ENCODE measurements at regions not wholly inside any gene's neighbourhood (a gene's known extent, or its start where the extent isn't known, plus 50 kb on each side); places are given as distances from the start of the nearest gene placed in this dataset.

DNA sequence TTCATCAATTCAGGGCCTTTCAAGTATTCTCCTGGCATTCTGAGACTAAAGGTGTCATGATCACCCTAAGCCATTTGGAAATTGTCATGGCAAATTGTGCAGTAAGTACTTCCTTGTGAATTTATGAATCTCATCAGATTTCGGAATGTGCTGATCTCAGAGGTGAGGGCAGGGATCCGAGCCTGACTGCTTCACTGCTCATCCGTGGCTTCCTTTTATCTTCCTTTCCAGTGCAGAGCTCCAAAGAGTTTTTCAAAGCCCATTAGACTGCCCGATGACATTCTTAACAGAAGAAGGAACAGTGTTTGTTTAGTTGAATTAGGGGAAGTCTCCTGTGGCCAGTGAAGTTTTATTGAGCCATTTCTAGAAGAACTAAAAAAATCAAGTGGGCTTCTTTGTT, 182.8 kb upstream of the GDNF start:
- H3K4me1 ChIP-seq (ENCODE audit: insufficient read depth, low read length), result peaks cover 3% of the 10 kb centered on the region
- H3K27ac ChIP-seq (ENCODE audit: low read depth, low read length), result no peak overlapping the region

DNA sequence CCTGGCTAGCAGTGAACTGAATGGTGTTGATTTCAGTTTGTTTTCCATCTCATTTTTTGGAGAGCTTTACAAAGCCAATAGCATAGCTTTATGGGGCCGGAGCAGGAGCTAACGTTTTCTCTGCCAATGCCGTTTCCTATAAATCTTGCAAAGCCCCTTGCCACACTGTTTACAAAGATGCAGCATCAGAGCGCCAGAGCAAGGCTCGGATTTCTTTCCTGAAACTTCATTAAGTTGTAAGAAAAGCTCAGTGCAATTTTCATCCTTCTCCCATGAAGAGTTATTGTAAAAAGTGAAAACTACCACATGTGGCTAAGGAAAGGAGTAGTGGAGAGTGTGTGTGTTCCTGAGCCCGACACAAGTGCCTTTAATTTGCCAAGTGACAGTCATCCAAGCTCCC, 178.2 kb upstream of the GDNF start:
- peaks cover 8% of the 10 kb centered on the region for H3K4me1 ChIP-seq (ENCODE audit: insufficient read depth, low read length)
- no peaks in the 10 kb centered on the region for H3K36me3 ChIP-seq (ENCODE audit: insufficient read depth, low read length)

More for the DNA sequence above, 182.8 kb upstream of the GDNF start:
- Histone ChIP-seq H3K36me3 (ENCODE audit: insufficient read depth, low read length) (no peaks in the 10 kb centered on the region), H3K9me3 (ENCODE audit: low read length) (no peaks in the 10 kb centered on the region), H3K27me3 (ENCODE audit: control insufficient read depth in 1 of 2, insufficient read depth in 2 of 2, low read length in 2 of 2) (no peaks in the 10 kb centered on the region), H3K4me3 (ENCODE audit: low read depth in 1 of 2, low read length in 2 of 2) (no peak overlapping the region), H3K9ac (ENCODE audit: low read length) (no peak overlapping the region)

DNA sequence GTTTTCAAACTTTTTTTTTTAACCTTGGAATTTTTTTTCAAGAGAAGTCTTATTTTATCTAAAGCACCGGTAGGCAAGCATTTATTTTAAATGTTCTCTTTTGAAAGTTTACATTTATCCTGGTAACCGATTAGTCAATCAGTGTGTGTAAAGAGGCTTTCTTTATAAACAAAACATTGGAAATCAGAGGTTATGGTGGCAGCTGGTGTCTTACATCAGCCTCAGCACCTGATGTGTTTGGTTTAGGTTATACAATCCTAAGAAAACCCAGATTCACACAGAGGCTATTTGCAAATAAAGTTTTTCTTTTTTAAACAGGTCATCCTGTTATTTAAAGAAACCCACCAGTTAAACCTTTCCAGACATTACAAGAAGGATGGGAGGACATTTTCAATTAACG, 173.3 kb upstream of the GDNF start:
- H3K27me3 ChIP-seq (ENCODE audit: control insufficient read depth in 1 of 2, insufficient read depth in 2 of 2, low read length in 2 of 2), result no peaks in the 10 kb centered on the region
- no peak overlapping the region for H3K9ac ChIP-seq (ENCODE audit: low read length)
- H3K4me3 ChIP-seq (ENCODE audit: low read depth in 1 of 2, low read length in 2 of 2), result no peak overlapping the region
- no peaks in the 10 kb centered on the region for H3K36me3 ChIP-seq (ENCODE audit: insufficient read depth, low read length)
- H3K9me3 ChIP-seq (ENCODE audit: low read length), result no peaks in the 10 kb centered on the region
- peaks cover 8% of the 10 kb centered on the region for H3K4me1 ChIP-seq (ENCODE audit: insufficient read depth, low read length)
- H3K27ac ChIP-seq (ENCODE audit: low read depth, low read length), result no peak overlapping the region

More for the DNA sequence above, 178.2 kb upstream of the GDNF start:
- H3K9me3 ChIP-seq (ENCODE audit: low read length), result no peaks in the 10 kb centered on the region
- no peak overlapping the region for H3K4me3 ChIP-seq (ENCODE audit: low read depth in 1 of 2, low read length in 2 of 2)
- H3K9ac ChIP-seq (ENCODE audit: low read length), result no peak overlapping the region
- H3K27ac ChIP-seq (ENCODE audit: low read depth, low read length), result no peak overlapping the region
- H3K27me3 ChIP-seq (ENCODE audit: control insufficient read depth in 1 of 2, insufficient read depth in 2 of 2, low read length in 2 of 2), result no peaks in the 10 kb centered on the region

- no peaks in the 10 kb centered on the region for H3K36me3 ChIP-seq (ENCODE audit: insufficient read depth, low read length)
- H3K27ac ChIP-seq (ENCODE audit: low read depth, low read length), result no peak overlapping the region
- no peaks in the 10 kb centered on the region for H3K27me3 ChIP-seq (ENCODE audit: control insufficient read depth in 1 of 2, insufficient read depth in 2 of 2, low read length in 2 of 2)
- no peaks in the 10 kb centered on the region for H3K9me3 ChIP-seq (ENCODE audit: low read length)
- no peaks in the 10 kb centered on the region for H3K4me1 ChIP-seq (ENCODE audit: insufficient read depth, low read length)
- H3K9ac ChIP-seq (ENCODE audit: low read length), result no peak overlapping the region
- no peak overlapping the region for H3K4me3 ChIP-seq (ENCODE audit: low read depth in 1 of 2, low read length in 2 of 2)
These were observed 171.9 kb upstream of the GDNF start for GRCh38 chr5:38011668-38012188.

GRCh38 chr5:38009749-38010358, 170.0 kb upstream of the GDNF start:
- Histone ChIP-seq H3K27me3 (ENCODE audit: control insufficient read depth in 1 of 2, insufficient read depth in 2 of 2, low read length in 2 of 2) (no peaks in the 10 kb centered on the region), H3K4me1 (ENCODE audit: insufficient read depth, low read length) (no peaks in the 10 kb centered on the region), H3K9ac (ENCODE audit: low read length) (no peak overlapping the region), H3K36me3 (ENCODE audit: insufficient read depth, low read length) (no peaks in the 10 kb centered on the region), H3K27ac (ENCODE audit: low read depth, low read length) (no peak overlapping the region), H3K4me3 (ENCODE audit: low read depth in 1 of 2, low read length in 2 of 2) (no peak overlapping the region), H3K9me3 (ENCODE audit: low read length) (no peaks in the 10 kb centered on the region)

DNA sequence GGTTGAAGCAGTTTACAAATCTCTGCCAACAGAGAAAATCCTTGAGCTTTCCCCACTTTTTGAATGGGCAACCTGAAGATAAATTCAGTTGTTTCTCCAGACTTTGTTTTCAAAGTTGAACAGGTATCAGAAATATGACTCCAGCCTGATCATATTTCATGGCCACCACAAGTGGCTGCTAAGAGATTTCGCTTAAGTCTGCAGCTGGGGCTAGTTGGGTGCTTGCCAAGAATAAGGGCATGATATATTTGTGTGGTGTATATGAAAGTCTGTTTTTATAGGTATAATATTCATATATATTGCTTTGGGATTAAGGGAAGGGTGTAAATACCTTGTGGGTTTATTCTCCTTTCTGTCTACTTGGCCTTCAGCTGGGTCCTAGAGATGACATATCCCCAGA, 168.4 kb upstream of the GDNF start:
- H3K27ac ChIP-seq (ENCODE audit: low read depth, low read length), result no peak overlapping the region
- H3K4me3 ChIP-seq (ENCODE audit: low read depth in 1 of 2, low read length in 2 of 2), result no peak overlapping the region
- H3K27me3 ChIP-seq (ENCODE audit: control insufficient read depth in 1 of 2, insufficient read depth in 2 of 2, low read length in 2 of 2), result no peaks in the 10 kb centered on the region
- no peaks in the 10 kb centered on the region for H3K4me1 ChIP-seq (ENCODE audit: insufficient read depth, low read length)
- H3K9ac ChIP-seq (ENCODE audit: low read length), result no peak overlapping the region
- no peaks in the 10 kb centered on the region for H3K36me3 ChIP-seq (ENCODE audit: insufficient read depth, low read length)
- H3K9me3 ChIP-seq (ENCODE audit: low read length), result no peaks in the 10 kb centered on the region

DNA sequence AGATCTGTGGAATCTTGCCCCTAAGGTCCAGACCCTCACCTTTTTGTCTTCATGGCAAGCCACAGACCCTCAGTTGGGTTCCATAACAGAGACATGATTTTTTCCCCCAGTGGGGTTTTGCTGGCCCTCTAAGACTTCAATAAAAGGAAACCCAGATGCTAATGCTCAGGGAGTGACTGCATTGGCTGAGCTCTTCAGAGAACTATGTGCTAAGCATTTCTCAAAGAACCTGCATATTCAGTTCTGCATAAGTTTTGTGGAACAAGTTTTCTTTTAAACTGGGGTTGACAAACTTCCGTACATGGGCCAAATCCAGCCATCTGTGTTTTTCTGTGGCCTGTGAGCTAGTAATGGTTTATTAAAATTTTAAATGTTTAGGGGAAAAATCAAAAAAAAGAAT, 159.8 kb upstream of the GDNF start:
- Histone ChIP-seq H3K36me3 (ENCODE audit: insufficient read depth, low read length) (no peaks in the 10 kb centered on the region), H3K27me3 (ENCODE audit: control insufficient read depth in 1 of 2, insufficient read depth in 2 of 2, low read length in 2 of 2) (no peaks in the 10 kb centered on the region), H3K9ac (ENCODE audit: low read length) (no peak overlapping the region), H3K4me1 (ENCODE audit: insufficient read depth, low read length) (no peaks in the 10 kb centered on the region), H3K27ac (ENCODE audit: low read depth, low read length) (no peak overlapping the region), H3K9me3 (ENCODE audit: low read length) (no peaks in the 10 kb centered on the region), H3K4me3 (ENCODE audit: low read depth in 1 of 2, low read length in 2 of 2) (no peak overlapping the region)

- no peaks in the 10 kb centered on the region for H3K27me3 ChIP-seq (ENCODE audit: control insufficient read depth in 1 of 2, insufficient read depth in 2 of 2, low read length in 2 of 2)
- H3K9ac ChIP-seq (ENCODE audit: low read length), result no peak overlapping the region
- H3K9me3 ChIP-seq (ENCODE audit: low read length), result no peaks in the 10 kb centered on the region
- no peaks in the 10 kb centered on the region for H3K4me1 ChIP-seq (ENCODE audit: insufficient read depth, low read length)
- no peak overlapping the region for H3K27ac ChIP-seq (ENCODE audit: low read depth, low read length)
- H3K4me3 ChIP-seq (ENCODE audit: low read depth in 1 of 2, low read length in 2 of 2), result no peak overlapping the region
- no peaks in the 10 kb centered on the region for H3K36me3 ChIP-seq (ENCODE audit: insufficient read depth, low read length)
These were observed 157.1 kb upstream of the GDNF start for GRCh38 chr5:37996918-37997317.

DNA sequence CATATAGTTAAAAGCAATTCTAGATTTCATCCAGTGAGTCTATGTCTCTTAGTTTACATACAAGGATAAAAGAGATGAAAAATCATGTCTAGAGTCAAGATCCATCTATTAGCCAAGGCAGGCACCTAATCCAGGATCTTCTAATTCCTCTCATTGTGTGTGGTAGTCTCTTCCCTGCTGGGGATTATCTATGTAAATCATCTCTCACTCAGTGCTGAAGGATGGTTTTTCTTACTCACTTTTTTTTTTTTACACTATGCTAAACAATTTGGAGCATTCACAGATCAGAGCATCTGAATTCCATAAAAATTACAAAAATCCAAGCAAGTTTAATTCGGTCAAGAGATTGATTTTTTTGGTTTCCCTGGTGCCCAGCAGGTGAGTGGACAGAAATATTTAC, 154.9 kb upstream of the GDNF start:
- Histone ChIP-seq H3K27me3 (ENCODE audit: control insufficient read depth in 1 of 2, insufficient read depth in 2 of 2, low read length in 2 of 2) (no peaks in the 10 kb centered on the region), H3K9ac (ENCODE audit: low read length) (no peak overlapping the region), H3K36me3 (ENCODE audit: insufficient read depth, low read length) (no peaks in the 10 kb centered on the region), H3K4me1 (ENCODE audit: insufficient read depth, low read length) (peaks cover 3% of the 10 kb centered on the region), H3K27ac (ENCODE audit: low read depth, low read length) (no peak overlapping the region), H3K9me3 (ENCODE audit: low read length) (no peaks in the 10 kb centered on the region), H3K4me3 (ENCODE audit: low read depth in 1 of 2, low read length in 2 of 2) (no peak overlapping the region)

DNA sequence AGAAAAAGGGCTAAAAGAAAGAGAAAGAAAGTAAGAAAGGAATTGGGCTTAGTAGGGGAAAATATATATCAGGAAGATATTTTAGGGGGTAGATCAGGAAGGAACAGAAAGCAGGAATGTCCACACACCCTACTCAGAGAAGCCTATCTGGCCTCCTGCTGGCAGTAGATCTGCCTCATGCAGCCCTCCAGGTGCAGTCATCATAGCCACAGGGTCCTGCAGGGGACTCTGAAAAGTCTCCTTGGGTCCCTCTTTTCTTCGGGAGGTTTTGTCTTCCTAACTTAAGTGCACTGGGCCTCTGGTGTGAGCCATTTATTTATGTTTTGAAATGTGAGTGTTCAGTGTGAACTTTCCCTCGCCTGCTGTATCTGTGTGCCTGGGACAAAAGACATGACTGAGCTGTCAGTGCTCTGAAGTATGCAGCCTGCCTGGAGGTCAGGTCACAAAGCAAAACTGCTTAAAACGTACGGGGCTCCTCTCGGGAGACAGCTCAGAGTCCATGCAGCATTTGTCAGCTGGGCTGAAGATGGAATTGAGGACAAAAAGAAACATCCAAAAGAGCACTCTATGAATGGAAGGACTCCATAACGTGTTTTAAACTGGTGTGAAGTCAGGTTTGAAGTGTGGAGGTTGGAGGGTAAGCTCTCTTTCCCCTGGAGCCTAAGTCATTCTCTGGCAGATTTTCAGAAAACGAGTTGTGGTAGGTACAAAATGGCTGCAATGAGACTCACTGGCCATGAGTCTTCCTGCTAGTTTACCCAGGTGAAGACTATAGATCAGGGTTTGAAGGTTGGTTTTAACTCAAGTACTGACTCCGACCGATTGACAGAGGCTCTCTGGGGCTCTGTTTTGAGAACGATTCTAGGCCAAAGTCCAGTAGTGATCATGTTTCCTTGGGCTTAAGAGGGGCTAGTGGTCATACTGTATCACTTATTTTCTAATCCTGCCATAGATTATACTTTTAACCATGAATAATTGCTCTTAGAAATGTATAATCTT, 151.8 kb upstream of the GDNF start:
- peaks cover 3% of the 10 kb centered on the region for H3K4me1 ChIP-seq (ENCODE audit: insufficient read depth, low read length)
- H3K4me3 ChIP-seq (ENCODE audit: low read depth in 1 of 2, low read length in 2 of 2), result no peak overlapping the region
- no peaks in the 10 kb centered on the region for H3K9me3 ChIP-seq (ENCODE audit: low read length)
- H3K36me3 ChIP-seq (ENCODE audit: insufficient read depth, low read length), result no peaks in the 10 kb centered on the region
- no peak overlapping the region for H3K27ac ChIP-seq (ENCODE audit: low read depth, low read length)
- H3K9ac ChIP-seq (ENCODE audit: low read length), result no peak overlapping the region
- no peaks in the 10 kb centered on the region for H3K27me3 ChIP-seq (ENCODE audit: control insufficient read depth in 1 of 2, insufficient read depth in 2 of 2, low read length in 2 of 2)

GRCh38 chr5:37989884-37990283, 150.0 kb upstream of the GDNF start:
- H3K36me3 ChIP-seq (ENCODE audit: insufficient read depth, low read length), result no peaks in the 10 kb centered on the region
- H3K9ac ChIP-seq (ENCODE audit: low read length), result no peak overlapping the region
- no peaks in the 10 kb centered on the region for H3K9me3 ChIP-seq (ENCODE audit: low read length)
- no peak overlapping the region for H3K4me3 ChIP-seq (ENCODE audit: low read depth in 1 of 2, low read length in 2 of 2)
- no peak overlapping the region for H3K27ac ChIP-seq (ENCODE audit: low read depth, low read length)
- H3K27me3 ChIP-seq (ENCODE audit: control insufficient read depth in 1 of 2, insufficient read depth in 2 of 2, low read length in 2 of 2), result no peaks in the 10 kb centered on the region
- H3K4me1 ChIP-seq (ENCODE audit: insufficient read depth, low read length), result peaks cover 3% of the 10 kb centered on the region

Measured in muscle layer of colon (tissue), 2 donors.